Naive thymus-derived CD4-positive, alpha-beta T cell (primary cell): ENCODE measurements at regions not wholly inside any gene's neighbourhood (a gene's known extent, or its start where the extent isn't known, plus 50 kb on each side); places are given as distances from the start of the nearest gene placed in this dataset.

Source experiments
- ATAC-seq: fragments of 150-1000 bp; cut with Tn5 transposase; 2 replicates; pipeline ENCODE4 v1.10.0; 2021; ENCODE audit warnings: mild to moderate bottlenecking, moderate library complexity
- CTCF ChIA-PET: fragments of 350-600 bp; sonication (Branson Sonifier 250); formaldehyde crosslinking; loops from one replicate; lab custom pipeline; 2021; ENCODE audit warnings: antibody characterized with exemption; lab: Charles Lee
- POLR2A ChIA-PET: fragments of 350-600 bp; sonication (Branson Sonifier 250); formaldehyde crosslinking; loops from one replicate; lab custom pipeline; 2021; ENCODE audit warnings: antibody characterized with exemption, inconsistent platforms; lab: Charles Lee
- DNase-seq, 9 donors: peaks; one replicate each; pipeline versions ENCODE4 v3.0.0 to v3.0.0-alpha.2; 2020 to 2022; ENCODE audit warnings: mixed read lengths in 1 of 9
- H3K27ac ChIP-seq: one replicate; pipeline ENCODE4 v1.7.0; 2013; ENCODE audit warnings: mild to moderate bottlenecking, low read depth, low read length, moderate library complexity
- H3K27me3 ChIP-seq, 2 donors: one replicate each; pipeline ENCODE4 v1.7.0; 2013; ENCODE audit warnings: low read length in 2 of 2, mild to moderate bottlenecking in 2 of 2, moderate library complexity in 2 of 2; ENCODE audit not compliant: control insufficient read depth in 2 of 2, insufficient read depth in 2 of 2
- H3K36me3 ChIP-seq, 3 experiments: 1 replicate in 2 of 3; 2 replicates in 1 of 3; pipeline ENCODE4 v1.7.0; 2013; ENCODE audit warnings: low read length in 3 of 3, mild to moderate bottlenecking in 3 of 3, moderate library complexity in 1 of 3; ENCODE audit not compliant: insufficient read depth in 3 of 3, control insufficient read depth in 2 of 3
- H3K4me1 ChIP-seq, 2 donors: one replicate each; pipeline ENCODE4 v1.7.0; 2013; ENCODE audit warnings: low read length in 2 of 2, mild to moderate bottlenecking in 2 of 2, moderate library complexity in 1 of 2; ENCODE audit not compliant: control insufficient read depth in 2 of 2, insufficient read depth in 2 of 2
- H3K4me3 ChIP-seq: 2 replicates; pipeline ENCODE4 v1.7.0; 2013; ENCODE audit warnings: mild to moderate bottlenecking, low read length
- H3K9me3 ChIP-seq, 3 experiments: 1 replicate in 2 of 3; 2 replicates in 1 of 3; pipeline ENCODE4 v1.7.0; 2013; ENCODE audit warnings: low read length in 3 of 3; ENCODE audit not compliant: control insufficient read depth in 2 of 3
- H3K27ac Mint-ChIP-seq, 9 donors: one replicate each; pipeline ENCODE4 v1.8.0; 2020 to 2022; ENCODE audit warnings: mixed read lengths in 9 of 9, mild to moderate bottlenecking in 8 of 9, moderate library complexity in 5 of 9, inconsistent platforms in 2 of 9
- H3K27me3 Mint-ChIP-seq, 5 donors: one replicate each; pipeline ENCODE4 v1.8.0; 2021 to 2022; ENCODE audit warnings: mixed read lengths in 5 of 5, mild to moderate bottlenecking in 1 of 5
- H3K36me3 Mint-ChIP-seq, 5 donors: one replicate each; pipeline ENCODE4 v1.8.0; 2020 to 2022; ENCODE audit warnings: mixed read lengths in 5 of 5, mild to moderate bottlenecking in 3 of 5, inconsistent platforms in 1 of 5
- H3K4me1 Mint-ChIP-seq, 7 donors: one replicate each; pipeline ENCODE4 v1.8.0; 2020 to 2022; ENCODE audit warnings: mixed read lengths in 7 of 7, mild to moderate bottlenecking in 3 of 7, inconsistent platforms in 1 of 7
- H3K4me3 Mint-ChIP-seq, 10 donors: one replicate each; pipeline ENCODE4 v1.8.0; 2020 to 2022; ENCODE audit warnings: mild to moderate bottlenecking in 10 of 10, mixed read lengths in 10 of 10, moderate library complexity in 6 of 10, inconsistent platforms in 2 of 10
- H3K9me3 Mint-ChIP-seq, 11 donors: one replicate each; pipeline ENCODE4 v1.8.0; 2020 to 2022; ENCODE audit warnings: mixed read lengths in 11 of 11, mild to moderate bottlenecking in 4 of 11, inconsistent platforms in 1 of 11, moderate library complexity in 1 of 11
- intact Hi-C, 2 donors: fragments of 100-400 bp; cut with micrococcal nuclease; formaldehyde crosslinking; loops; one replicate each; pipeline ENCODE4 v1.15.1; 2023

DNA sequence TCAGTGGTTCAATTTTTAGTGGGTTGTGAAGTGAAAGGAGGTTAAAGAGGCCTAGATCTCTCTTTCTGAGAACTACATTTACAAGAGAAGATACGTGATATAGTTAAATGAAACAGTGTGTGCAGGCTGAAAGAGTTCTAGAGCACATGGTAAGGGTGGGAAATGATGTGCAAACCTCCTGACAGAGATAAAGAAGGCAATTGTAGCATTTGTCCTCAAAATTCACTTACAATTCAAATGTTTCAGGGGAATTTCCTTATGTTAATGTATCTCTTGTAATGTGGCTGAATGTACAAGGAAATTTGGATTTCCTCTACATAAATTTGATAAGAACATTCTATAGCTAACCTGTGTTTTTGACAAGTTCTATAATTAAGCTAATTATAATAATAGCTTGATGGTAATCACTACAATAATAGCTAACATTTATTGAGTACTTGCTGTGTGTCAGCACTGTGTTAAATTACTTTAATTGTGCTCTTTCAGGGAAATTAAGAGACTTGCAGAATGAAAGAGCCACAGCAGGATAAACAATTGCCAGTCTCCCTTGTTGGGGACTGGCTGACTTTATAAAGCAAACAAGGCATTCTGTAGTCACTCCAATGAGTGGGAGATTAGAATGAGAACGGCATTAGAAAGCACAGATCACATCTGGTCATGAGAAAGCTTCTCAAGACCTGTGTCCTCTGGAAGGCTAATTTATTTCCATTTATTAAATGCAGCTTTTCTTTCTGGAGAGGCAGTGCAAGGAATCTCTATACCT lies 139.7 kb upstream of the TMEM72 start:
- Histone ChIP-seq H3K27ac (no peak overlapping the region), H3K27me3 (no peaks in the 10 kb centered on the region), H3K9me3 (no peaks in the 10 kb centered on the region), H3K36me3 (no peaks in the 10 kb centered on the region), H3K4me3 (no peak overlapping the region), H3K4me1 (no peaks in the 10 kb centered on the region)
- CTCF ChIA-PET, result no interaction called here
- POLR2A ChIA-PET, result no interaction called here
- no peak for ATAC-seq
- Mint-ChIP-seq H3K4me3 (no peak overlapping the region), H3K4me1 (no peaks in the 10 kb centered on the region), H3K36me3 (no peaks in the 10 kb centered on the region), H3K27me3 (peaks cover 0 to 27% (median 18%) of the 10 kb centered on the region in 5 donors), H3K27ac (no peak overlapping the region), H3K9me3 (peaks cover 0 to 2% (median 0%) of the 10 kb centered on the region in 11 donors)
- intact Hi-C loops, result no loop called here
- DNase-seq, result no peak

DNA sequence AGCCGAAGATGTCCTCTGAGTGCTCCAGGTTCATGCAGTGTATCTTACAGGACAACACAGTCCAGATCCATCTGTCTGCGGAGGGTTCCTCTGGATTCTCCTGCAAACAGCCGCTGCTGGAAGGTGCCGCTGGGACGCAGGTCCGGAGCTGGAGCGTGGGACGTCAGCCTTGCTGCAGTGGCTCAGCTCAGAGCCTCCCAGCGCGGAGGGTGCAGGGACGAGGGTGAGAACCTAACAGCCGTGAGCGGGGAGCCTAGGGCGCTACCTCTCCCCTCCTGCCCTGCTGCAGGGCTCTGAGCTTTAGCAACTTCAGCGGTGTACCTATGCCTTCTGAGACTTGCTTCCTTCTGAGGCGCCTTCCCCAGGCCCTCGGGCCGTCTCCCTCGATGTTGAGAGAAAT lies 137.6 kb upstream of the TMEM72 start:
- DNase-seq (no peak), ATAC-seq (no peak)
- Histone ChIP-seq H3K36me3 (no peaks in the 10 kb centered on the region), H3K9me3 (no peaks in the 10 kb centered on the region), H3K27me3 (no peaks in the 10 kb centered on the region), H3K27ac (no peak overlapping the region), H3K4me1 (no peaks in the 10 kb centered on the region), H3K4me3 (no peak overlapping the region)
- ChIA-PET CTCF (no interaction called here), POLR2A (no interaction called here)
- H3K4me3 Mint-ChIP-seq, result no peak overlapping the region
- intact Hi-C loops, result no loop called here
- peaks cover 0 to 28% (median 18%) of the 10 kb centered on the region in 5 donors for H3K27me3 Mint-ChIP-seq
- H3K27ac Mint-ChIP-seq, result no peak overlapping the region
- H3K36me3 Mint-ChIP-seq, result no peaks in the 10 kb centered on the region
- no peaks in the 10 kb centered on the region for H3K4me1 Mint-ChIP-seq
- H3K9me3 Mint-ChIP-seq, result peaks cover 0 to 2% (median 0%) of the 10 kb centered on the region in 11 donors

DNA sequence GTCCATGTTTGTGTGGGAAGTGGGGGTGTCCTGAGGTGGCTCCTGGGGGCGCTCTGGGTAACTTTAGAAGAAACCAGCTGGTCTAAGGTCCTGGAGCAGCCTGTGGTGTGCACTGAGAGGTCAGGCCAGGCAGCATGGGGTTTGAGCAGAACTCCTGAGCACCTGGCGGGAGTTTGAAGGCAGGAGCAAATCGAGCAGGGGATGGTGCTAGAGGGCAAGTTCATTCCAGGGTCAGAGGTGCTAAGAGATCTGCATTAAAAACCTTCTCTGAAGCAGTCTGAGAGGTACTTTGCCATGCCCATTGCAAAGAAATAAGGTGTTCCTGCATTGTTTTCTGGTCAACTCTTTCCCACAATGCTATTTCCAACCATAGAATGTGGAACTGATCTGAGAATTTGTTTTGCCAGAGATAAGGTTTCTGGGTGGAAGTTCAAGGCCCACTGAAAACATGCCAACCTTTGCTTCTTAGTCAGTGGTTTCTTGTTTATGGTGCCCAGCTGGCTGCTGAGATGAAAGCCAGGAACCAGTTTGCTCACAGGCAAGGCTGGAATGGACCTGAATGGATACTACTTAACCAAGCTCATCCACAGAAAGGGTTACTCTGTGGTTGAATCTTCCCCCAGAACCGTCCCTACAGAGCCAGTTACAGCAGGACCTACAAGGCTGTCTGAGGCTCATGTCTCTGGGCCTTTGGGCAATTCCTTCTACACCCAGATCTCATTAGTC lies 136.3 kb upstream of the TMEM72 start:
- Mint-ChIP-seq H3K9me3 (peaks cover 0 to 2% (median 0%) of the 10 kb centered on the region in 11 donors), H3K4me1 (no peaks in the 10 kb centered on the region), H3K4me3 (no peak overlapping the region), H3K27me3 (peaks cover 0 to 31% (median 18%) of the 10 kb centered on the region in 5 donors), H3K36me3 (no peaks in the 10 kb centered on the region), H3K27ac (no peak overlapping the region)
- intact Hi-C loops, result no loop called here
- no peak overlapping the region for H3K4me3 ChIP-seq
- no peaks in the 10 kb centered on the region for H3K9me3 ChIP-seq
- no peak overlapping the region for H3K27ac ChIP-seq
- ChIA-PET POLR2A (no interaction called here), CTCF (interaction anchor here (0.6 kb wide), 1 partner anchor 26 kb away, joined by 3 read pairs; no protein-coding TSS in a partner anchor)
- no peak for ATAC-seq
- no peak for DNase-seq
- no peaks in the 10 kb centered on the region for H3K36me3 ChIP-seq
- no peaks in the 10 kb centered on the region for H3K4me1 ChIP-seq
- H3K27me3 ChIP-seq, result no peaks in the 10 kb centered on the region

DNA sequence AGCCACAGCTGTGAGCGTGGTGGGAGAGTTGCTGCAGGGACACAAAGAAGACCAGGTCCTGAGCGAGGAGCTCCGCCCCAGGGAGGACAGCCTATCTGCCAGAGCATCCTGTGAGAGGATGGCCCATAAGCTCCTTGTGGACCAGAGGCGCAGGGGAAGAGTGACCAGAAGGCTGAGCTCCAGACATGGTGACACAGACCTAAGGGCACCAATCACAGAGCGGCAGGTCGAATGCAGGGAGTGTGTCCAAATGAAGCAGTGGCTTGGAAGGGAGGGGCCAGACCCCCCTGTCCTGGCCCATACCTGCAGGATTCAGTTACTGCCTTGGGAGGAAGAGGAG lies 135.8 kb upstream of the TMEM72 start:
- POLR2A ChIA-PET, result no interaction called here
- intact Hi-C loops, result no loop called here
- Histone ChIP-seq H3K9me3 (no peaks in the 10 kb centered on the region), H3K27ac (no peak overlapping the region), H3K4me3 (no peak overlapping the region), H3K27me3 (no peaks in the 10 kb centered on the region), H3K36me3 (no peaks in the 10 kb centered on the region), H3K4me1 (no peaks in the 10 kb centered on the region)
- no peak overlapping the region for H3K4me3 Mint-ChIP-seq
- no peak overlapping the region for H3K27ac Mint-ChIP-seq
- CTCF ChIA-PET, result interaction anchor here (0.6 kb wide), 1 partner anchor 26 kb away, joined by 3 read pairs; no protein-coding TSS in a partner anchor
- no peaks in the 10 kb centered on the region for H3K4me1 Mint-ChIP-seq
- H3K36me3 Mint-ChIP-seq, result no peaks in the 10 kb centered on the region
- ATAC-seq (no peak), DNase-seq (no peak)
- H3K27me3 Mint-ChIP-seq, result peaks cover 0 to 29% (median 19%) of the 10 kb centered on the region in 5 donors
- peaks cover 0 to 2% (median 0%) of the 10 kb centered on the region in 11 donors for H3K9me3 Mint-ChIP-seq

DNA sequence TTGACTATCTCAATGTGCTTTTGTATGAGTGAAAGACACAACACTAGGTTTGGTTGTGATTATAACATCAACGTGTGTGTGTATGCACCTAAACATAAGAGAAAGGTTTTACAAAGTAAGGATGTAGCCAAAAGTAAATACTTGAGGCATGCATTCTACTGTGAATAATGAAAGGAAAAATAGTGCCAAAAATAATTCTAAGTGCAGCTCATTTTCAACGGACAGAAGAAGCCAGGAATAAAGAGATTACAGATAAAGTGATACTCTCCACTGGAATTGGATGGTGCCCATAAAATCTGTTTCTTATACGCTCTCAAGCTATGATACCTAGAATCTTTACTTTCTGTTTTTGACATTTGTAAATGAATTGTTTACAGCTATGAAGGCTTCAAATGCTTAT lies 135.0 kb upstream of the TMEM72 start:
- H3K4me1 ChIP-seq, result no peaks in the 10 kb centered on the region
- ATAC-seq (no peak), DNase-seq (no peak)
- H3K9me3 ChIP-seq, result no peaks in the 10 kb centered on the region
- Mint-ChIP-seq H3K27me3 (peaks cover 0 to 21% (median 13%) of the 10 kb centered on the region in 5 donors), H3K9me3 (peaks cover 0 to 2% (median 0%) of the 10 kb centered on the region in 11 donors), H3K36me3 (no peaks in the 10 kb centered on the region), H3K27ac (no peak overlapping the region), H3K4me1 (no peaks in the 10 kb centered on the region), H3K4me3 (no peak overlapping the region)
- no peak overlapping the region for H3K4me3 ChIP-seq
- no peak overlapping the region for H3K27ac ChIP-seq
- H3K27me3 ChIP-seq, result no peaks in the 10 kb centered on the region
- ChIA-PET CTCF (no interaction called here), POLR2A (no interaction called here)
- H3K36me3 ChIP-seq, result no peaks in the 10 kb centered on the region
- intact Hi-C loops, result no loop called here

DNA sequence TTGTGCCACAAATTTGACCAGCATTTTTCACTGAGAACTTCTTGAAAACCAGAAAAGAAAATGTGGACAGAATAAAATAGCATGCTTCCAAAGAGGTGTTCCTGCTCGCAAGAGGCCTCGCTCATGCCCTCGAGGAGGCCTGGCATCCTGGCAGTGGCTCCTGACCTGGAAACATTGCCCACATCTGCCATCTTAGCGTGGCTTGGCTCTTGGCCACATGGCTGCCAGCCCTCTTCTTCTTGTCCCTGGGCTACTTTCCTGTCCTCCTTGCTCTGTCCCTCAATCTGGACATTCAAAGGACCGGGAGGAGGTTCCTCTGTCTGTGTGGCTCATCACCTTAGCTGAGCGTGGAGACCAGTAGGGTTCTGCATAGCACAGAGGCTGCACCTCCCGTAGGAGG lies 131.6 kb upstream of the TMEM72 start:
- peaks cover 0 to 9% (median 0%) of the 10 kb centered on the region in 11 donors for H3K9me3 Mint-ChIP-seq
- no peak overlapping the region for H3K4me3 ChIP-seq
- no peaks in the 10 kb centered on the region for H3K27me3 ChIP-seq
- no peak overlapping the region for H3K27ac ChIP-seq
- no peaks in the 10 kb centered on the region for H3K4me1 Mint-ChIP-seq
- ChIA-PET CTCF (no interaction called here), POLR2A (no interaction called here)
- no peaks in the 10 kb centered on the region for H3K36me3 ChIP-seq
- no peaks in the 10 kb centered on the region for H3K36me3 Mint-ChIP-seq
- no peak overlapping the region for H3K4me3 Mint-ChIP-seq
- no peak for DNase-seq
- H3K4me1 ChIP-seq, result no peaks in the 10 kb centered on the region
- peaks cover 4 to 27% (median 21%) of the 10 kb centered on the region in 5 donors for H3K27me3 Mint-ChIP-seq
- H3K9me3 ChIP-seq, result no peaks in the 10 kb centered on the region
- no peak overlapping the region for H3K27ac Mint-ChIP-seq
- no peak for ATAC-seq
- intact Hi-C loops, result no loop called here
